NCI-H2196 (cell line): ENCODE measurements at regions not wholly inside any gene's neighbourhood (a gene's known extent, or its start where the extent isn't known, plus 50 kb on each side); places are given as distances from the start of the nearest gene placed in this dataset.

ENCODE experiments used
- DNase-seq: peaks from one replicate; lab custom pipeline; 2025; ENCODE audit not compliant: unreplicated experiment; lab: John Stamatoyannopoulos, UW

DNA sequence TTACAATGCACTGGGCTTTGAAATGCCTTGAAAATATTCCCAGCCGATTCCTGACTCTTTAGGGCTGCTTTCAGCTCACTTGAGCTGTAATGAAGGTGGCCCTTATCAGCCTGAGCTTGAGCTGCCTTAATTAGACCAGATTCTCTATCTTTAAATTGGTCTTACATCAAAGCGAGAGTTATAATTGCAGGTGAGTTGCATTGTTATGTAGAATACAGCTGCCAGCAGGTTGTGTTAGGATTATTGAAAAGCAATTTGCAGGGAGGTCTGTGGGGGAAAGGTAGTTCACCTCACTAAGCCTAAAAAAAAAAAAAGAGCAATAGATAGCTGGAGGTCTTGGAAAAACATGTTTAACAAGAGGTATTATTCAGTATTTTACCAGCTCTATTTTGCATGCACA, 142.2 kb upstream of the HABP2 start:
- DNase-seq = no peak

GRCh38 chr10:113411456-113411855, 141.4 kb upstream of the HABP2 start:
- no peak for DNase-seq

DNA sequence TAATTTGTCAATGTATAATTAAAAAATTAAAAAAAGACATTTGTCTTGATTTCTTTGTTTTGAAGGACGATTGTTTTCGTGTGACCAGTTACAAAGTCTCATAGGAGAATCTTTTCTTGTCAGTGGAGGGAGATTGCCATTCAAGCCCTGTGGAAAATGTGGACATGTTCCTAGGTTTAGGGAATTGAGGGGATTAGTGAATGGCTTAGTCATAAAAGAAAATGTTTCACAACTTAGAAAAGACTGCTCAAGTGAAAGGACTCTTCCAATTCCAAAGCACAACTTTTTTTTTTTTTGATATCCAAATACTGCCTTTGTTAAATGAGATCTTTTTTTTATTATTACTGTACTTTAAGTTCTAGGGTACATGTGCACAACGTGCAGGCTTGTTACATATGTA, 140.7 kb upstream of the HABP2 start:
- no peak for DNase-seq

- no peak for DNase-seq
Observed at GRCh38 chr10:113414543-113414942, 138.3 kb upstream of the HABP2 start.

DNA sequence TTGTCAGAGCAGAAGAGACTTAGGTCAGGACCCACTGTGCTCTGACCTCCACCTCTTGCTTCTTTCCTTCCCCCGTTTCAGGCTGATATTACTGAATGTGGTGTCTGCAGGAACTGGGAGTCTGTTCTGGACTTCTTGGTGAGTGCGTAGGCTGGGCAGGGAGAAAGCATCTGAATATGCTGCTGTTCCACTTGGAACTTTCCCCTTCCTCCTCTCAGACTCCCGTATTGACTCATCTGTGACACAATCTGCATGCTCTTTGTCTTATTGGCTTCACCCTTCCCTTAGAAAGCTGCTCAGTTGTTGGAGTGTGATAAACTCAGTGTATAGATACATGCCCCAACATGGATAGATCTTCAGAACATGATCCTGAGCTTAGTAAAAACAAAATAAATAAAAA, 137.6 kb upstream of the HABP2 start:
- no peak for DNase-seq

GRCh38 chr10:113420057-113420732, 132.7 kb upstream of the HABP2 start:
- no peak for DNase-seq

- no peak for DNase-seq
Observed at GRCh38 chr10:113420733-113421675, 131.8 kb upstream of the HABP2 start.

GRCh38 chr10:113422371-113422770, 130.5 kb upstream of the HABP2 start:
- DNase-seq = no peak

- DNase-seq = no peak
Observed at GRCh38 chr10:113423981-113424721, 128.7 kb upstream of the HABP2 start.

DNA sequence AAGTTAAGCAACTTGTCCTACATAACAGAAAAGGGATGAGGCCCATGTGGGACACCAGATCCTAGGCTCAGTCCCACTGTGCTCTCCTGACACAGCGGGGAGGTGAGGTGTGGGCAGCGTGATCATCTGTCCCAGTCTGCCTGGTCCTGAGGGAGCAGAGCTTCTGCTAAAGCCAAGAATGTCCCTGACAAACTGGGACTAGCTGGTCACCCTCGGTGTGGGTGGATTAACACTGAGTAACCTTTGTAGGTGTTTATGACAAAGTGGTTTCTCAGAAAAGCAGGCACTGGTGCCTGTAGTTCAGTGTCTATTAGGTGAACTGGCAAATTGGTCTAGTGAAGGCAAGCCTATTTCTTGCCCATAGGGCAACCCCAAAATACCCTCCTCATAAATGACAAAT, 127.8 kb upstream of the HABP2 start:
- no peak for DNase-seq

- DNase-seq = peak; percentile 14
Observed at GRCh38 chr10:113425541-113425951, 127.3 kb upstream of the HABP2 start.

GRCh38 chr10:113426181-113426877, 126.5 kb upstream of the HABP2 start:
- DNase-seq = no peak

- DNase-seq = no peak
Observed at GRCh38 chr10:113427236-113427735, 125.6 kb upstream of the HABP2 start.

DNA sequence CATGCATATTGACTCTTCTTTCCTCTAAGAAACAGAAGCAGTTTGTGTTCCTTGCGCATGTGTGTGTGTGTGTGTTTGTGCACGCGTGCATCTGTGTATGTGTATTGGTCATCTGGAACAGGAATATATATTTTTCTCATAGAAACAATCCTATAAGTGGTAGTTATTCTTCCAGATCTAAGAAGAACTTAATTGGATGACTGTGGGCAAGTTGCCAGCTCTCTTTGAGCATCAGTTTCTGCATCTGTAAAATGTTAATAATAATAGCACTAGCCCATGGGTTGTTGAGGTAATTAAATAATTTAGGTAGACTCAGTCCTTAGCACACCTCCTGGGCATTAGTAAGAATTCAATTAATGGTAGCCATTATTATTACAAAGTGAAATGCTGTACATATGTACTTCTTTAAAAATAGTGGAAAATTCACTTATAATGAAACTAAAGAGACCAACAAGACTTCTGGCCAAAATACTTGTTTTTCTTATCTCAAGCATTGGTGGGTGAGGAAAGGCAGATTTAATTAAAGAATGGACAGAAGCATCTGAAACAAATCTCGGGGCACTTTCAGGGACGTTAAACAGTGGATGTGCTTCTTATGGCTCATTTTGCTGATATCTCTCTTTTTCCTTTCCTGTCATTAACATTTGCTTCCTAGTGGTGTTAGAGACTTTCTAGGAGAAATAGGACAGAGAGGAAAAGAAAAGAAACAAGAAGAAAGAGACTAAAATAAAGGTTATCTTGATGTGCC, 124.9 kb upstream of the HABP2 start:
- no peak for DNase-seq

DNA sequence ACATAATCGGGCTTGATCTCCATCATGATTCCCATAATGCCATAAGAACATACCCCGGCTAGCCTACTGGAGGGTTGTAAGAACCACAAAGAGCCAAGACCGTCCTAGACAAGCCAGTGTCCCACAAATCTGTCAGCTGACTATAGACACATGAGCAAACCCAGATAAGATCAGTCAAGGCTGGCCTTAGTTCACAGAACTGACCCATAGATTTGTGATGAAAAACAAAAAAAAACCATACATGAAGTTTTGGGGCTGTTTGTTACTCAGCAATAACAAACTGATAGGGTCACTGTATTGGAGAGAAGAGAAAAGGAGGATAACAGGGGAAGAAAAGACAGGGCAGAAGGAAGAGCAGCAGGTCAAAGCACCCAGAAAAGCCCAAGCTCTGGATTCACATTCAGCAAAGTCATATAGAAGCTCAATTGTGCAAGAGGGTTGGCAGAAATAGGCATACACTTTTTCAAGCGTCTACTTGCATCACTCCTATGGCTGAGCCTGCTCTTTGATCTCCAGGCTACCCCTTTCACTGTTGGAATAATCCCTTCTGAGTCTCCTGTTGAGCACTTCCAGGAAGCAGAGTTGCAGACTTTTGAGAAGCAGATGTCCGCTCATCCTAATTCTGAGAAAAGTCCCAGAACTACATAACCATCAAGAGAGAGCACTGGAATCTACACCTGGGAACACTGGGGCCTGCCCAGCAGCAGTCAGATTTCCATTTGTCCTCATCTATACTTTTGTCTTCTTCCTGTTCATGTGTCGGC, 122.0 kb upstream of the HABP2 start:
- no peak for DNase-seq

GRCh38 chr10:113431398-113432160, 121.3 kb upstream of the HABP2 start:
- no peak for DNase-seq

- DNase-seq = no peak
Observed at GRCh38 chr10:113433711-113434110, 119.1 kb upstream of the HABP2 start.

- no peak for DNase-seq
Observed at GRCh38 chr10:113434315-113434714, 118.5 kb upstream of the HABP2 start.

GRCh38 chr10:113434950-113435349, 117.9 kb upstream of the HABP2 start:
- no peak for DNase-seq
